COLO668 (cell line): ENCODE measurements at regions not wholly inside any gene's neighbourhood (a gene's known extent, or its start where the extent isn't known, plus 50 kb on each side); places are given as distances from the start of the nearest gene placed in this dataset.
"Not testable (repeated sequence)": the region's sequence is repeated elsewhere in the genome, so short reads cannot be mapped to it uniquely, and the experiment has no call there.

Experiments used
- DNase-seq: peaks from one replicate; lab custom pipeline; 2025; ENCODE audit not compliant: unreplicated experiment; lab: John Stamatoyannopoulos, UW

DNA sequence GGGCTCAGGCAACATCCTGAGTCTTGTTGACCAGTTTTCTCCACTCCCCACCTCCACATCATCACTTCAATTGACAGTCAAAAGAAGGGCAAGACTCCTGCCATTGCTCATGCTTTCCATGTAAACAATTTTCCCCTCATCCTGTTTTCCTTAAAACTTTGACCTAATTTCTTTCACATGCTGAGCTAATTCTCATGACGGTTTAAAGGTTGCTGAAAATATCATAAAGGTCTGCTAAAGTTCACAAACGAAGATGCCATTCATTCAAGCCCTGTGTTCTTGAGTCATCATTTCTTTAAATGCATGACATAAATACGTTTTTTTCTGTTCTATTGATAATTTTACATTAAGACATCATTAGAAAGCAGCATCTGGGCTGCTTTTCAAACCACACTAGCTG lies 353.9 kb downstream of the NKX6-1 start:
- DNase-seq, result no peak

DNA sequence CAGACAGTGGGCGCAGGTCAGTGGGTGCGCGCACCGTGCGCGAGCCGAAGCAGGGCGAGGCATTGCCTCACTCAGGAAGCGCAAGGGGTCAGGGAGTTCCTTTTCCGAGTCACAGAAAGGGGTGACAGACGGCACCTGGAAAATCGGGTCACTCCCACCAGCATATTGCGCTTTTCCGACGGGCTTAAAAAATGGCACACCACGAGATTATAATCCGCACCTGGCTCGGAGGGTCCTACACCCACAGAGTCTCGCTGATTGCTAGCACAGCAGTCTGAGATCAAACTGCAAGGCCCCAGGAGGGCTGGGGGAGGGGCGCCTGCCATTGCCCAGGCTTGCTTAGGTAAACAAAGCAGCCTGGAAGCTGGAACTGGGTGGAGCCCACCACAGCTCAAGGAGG lies 372.2 kb downstream of the NKX6-1 start:
- not testable (repeated sequence) for DNase-seq

DNA sequence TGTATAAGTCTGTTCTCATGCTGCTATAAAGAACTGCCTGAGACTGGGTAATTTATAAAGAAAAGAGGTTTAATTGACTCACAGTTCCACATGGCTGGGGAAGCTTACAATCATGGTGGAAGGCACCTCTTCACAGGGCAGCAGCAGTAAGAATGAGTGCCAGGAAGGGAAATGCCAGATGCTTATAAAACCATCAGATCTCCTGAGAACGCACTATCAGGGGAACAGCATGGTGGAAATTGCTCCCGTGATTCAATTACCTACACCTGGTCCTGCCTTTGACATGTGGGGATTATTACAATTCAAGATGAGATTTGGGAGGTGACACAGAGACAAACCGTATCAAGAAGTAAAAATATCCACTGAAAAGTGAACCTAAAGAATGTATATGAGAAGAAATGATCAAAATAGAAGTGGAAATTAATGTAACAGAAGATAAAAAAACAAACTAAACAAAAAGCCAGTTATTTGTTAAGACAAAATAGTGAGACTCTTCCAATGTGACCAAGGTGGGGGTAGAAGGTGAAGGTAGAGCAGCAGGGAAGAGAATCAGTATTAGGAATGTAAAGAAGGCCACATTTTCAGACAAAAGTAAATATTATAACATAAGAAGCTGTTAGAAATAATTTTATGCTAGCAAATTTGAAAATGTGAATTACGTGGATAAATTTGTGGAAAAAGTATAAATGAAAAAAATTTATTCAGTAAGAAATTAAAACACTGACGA lies 372.9 kb downstream of the NKX6-1 start:
- DNase-seq, result no peak

DNA sequence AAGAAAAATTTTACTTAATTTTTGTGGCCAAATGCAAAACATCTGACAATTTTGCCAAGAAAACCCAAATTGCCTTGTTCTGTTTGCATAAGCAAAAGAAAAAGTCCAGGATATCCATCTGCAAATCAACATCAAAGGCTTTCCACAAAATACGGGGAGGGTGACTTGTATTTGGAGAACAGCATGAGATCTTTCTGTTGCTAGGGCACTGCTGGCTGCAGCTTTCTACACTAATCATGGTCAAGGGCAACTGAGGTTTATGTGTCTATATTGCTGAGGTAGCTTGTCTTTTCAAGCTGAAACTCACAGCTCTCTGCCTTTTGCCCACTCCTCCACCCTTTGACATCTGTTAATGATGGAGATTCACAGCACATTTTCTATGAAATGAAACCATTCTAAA lies 389.1 kb downstream of the NKX6-1 start:
- DNase-seq, result no peak

DNA sequence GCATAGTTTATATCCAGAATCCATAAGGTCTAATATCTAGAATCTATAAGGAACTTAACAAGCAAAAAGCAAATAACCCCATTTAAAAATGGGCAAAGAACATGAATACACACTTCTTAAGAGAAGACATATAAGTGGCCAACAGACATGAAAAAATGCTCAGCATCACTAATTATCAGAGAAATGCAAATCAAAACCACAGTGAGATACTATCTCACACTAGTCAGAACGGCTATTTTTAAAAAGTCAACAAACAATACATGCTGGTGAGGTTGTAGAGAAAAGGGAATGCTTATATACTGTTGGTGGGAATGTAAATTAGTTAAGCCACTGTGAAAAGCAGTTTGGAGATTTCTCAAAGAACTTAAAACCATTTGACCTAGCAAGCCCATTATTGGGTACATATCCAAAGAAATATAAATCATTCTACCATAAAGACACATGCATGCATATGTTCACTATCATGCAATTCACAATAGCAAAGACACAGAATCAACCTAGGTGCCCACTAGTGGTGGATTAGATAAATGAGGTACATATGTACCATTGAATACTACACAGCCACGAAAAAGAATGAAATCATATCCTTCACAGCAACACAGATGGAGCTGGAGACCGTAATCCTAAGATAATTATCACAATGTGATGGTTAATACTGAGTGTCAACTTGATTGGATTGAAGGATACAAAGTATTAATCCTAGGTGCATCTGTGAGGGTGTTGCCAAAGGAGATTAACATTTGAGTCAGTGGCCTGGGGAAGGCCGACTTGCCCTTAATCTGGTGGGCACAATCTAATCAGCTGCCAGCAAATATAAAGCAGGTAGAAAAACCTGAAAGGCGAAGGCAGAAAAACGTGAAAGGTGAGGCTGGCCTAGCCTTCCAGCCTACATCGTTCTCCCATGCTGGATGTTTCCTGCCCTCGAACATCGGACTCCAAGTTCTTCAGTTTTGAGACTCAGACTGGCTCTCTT lies 397.2 kb downstream of the NKX6-1 start:
- DNase-seq, result not testable (repeated sequence)

DNA sequence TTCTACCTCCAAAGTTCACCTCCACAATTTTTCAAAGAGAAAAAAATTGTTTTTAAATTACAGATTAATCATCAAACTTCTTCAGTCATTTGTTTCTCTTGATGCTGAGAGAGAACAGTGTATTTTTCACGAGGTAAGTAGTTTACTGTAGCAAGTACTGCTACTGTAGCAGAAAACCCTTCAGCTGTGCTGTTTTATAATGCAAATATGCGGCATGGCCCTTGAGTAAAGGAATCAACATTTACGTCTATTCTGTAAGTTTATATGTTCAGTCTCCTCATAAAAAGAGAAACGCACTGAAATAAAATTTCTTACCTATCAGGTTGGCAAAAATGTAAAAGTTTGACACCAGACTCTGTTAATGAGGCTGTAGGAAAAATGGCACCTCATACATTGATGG lies 399.0 kb downstream of the NKX6-1 start:
- no peak for DNase-seq

DNA sequence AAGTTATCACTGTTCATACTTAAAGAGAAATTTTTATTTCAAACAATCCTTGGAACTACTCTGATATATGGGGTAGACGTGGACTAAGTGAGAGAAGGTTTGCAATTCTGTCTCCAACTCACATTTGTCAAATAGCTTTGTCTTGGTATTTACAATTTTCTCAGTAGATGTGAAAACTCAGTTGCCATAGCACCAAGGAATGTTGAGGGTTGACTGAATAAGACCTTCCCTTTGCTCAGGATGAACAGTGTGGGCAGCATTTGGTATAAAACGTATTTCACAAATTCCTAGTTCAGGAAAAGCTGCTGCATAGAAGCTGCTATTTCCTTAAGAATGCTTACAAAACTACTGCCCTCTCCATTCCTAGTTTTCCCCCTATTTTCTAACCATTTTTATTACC lies 399.5 kb downstream of the NKX6-1 start:
- no peak for DNase-seq

DNA sequence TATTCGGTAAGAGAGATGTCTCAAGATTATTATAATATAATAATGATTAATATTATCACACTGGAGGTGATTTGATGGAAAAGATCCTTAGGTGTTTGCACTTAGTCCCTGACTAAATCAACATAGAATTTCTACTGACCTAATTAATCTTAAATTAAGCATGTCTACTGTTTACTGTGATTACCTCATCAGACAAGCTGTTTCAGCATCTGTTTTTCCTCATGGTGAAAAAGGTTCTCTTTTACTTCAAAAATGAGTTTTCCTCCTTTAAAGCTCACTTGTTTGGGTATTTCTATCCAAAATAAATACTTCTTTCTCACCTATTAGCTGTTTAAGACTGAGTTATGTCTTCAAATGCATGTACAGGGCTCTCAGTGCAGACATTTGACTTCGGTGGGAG lies 407.8 kb downstream of the NKX6-1 start:
- DNase-seq, result no peak

DNA sequence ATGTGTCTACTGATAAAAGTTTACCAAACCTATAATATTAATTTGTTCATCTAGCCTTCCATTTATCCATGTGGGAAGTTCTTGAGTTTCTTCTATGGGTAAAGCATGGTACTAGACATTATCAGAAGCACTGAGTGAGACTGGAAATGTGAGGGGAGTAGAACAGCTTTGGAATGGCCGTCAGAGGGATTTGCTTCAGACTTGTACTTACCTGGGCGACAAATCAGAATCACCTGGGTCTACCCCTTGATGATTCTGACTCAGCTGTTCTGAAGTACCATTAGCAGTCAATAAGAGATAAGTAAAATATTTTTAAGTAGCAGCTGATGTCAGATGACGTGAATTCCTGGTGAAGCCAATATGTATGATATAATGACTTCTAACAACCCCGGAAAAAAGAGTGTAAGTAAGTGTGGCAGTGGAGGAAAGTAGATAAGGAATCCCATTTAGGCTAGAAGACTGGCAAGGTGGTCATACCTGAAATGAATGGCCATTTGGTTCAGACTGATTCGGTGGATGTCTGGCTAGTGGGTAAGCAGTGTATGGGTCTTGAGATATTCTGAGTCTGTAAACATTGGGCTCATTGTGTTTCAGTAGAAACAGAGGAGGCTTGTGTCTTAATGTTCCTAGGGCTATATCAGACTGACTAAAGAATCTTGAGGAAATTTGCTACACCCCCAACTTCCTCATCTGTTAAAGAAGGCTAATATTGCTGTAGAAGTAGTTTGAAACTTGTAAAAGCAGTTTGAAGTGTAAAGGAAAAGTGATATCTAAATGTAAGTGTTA lies 409.2 kb downstream of the NKX6-1 start:
- no peak for DNase-seq

DNA sequence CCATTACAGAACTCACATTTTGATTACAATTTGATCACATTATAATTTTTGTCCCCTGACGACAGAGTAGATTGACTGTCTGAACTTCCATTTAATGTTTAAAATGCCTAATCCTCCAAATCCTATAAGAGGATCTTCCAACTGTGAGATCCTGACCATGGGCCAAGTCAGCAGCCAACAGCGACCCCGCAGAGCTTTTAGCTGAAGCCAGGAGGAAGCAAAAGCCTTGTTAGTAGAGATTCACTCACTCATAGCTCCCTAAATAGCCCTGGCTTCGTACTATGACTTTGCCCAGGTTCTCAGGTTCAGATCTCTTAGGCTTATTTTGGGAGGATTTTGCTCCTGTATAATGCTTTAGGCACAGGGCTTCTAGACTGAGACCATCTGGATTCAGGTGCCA lies 413.1 kb downstream of the NKX6-1 start:
- no peak for DNase-seq

DNA sequence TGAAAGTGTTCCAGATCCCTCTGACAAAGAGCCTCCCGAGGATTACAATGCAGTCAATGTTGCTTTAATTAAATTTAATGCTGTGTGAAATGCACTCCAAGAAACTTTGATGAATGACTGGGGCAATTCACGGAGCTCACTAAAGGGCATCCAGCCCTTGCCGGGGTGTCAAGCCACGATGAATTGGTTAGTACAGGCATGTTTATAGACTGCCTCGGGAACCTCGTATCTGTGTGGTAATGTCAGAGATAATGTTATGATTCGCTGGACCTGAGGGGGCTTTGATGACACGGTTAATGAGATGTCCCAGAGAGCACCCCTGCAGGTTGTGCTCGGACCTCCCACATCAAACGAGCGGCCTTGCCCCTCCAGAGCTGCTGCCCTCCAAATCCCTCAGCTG lies 428.8 kb downstream of the NKX6-1 start:
- DNase-seq, result no peak

DNA sequence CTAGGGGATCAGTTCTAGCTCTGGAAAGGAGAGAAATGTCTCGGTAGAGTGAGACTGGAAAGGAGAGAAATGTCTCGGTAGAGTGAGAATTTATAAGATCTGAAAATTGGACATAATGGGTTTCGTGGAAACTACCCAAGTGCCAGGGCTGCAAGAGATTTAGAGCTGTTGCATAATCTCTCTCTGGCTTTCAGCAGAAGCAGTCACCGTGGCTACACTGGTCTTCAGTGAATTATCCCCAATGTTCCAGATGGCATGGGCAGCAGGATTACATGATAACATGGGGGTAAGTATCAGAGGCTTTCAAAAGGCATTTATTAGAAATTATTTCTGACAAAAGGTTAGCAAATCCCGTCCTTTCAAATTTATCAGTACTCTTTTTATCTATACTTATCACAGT lies 435.5 kb downstream of the NKX6-1 start:
- DNase-seq, result no peak

DNA sequence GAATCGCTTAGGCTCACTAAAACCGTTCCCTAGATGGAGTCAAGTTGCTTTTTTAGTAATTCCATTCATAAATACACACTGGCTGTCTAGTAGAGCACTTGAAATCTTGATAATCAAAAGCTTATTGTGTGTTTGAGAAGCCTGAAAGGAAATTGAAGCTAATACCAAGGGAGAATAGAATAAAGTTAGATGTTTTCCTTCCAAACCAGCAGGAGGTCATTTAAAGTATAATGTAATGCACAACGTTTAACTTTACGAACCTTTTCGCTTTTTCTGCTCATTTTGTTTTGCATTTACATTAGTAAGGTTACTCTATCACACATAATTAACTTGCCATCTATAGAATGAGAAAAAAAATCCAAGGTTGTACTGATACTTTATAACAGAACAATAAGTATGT lies 440.9 kb downstream of the NKX6-1 start:
- DNase-seq, result no peak

DNA sequence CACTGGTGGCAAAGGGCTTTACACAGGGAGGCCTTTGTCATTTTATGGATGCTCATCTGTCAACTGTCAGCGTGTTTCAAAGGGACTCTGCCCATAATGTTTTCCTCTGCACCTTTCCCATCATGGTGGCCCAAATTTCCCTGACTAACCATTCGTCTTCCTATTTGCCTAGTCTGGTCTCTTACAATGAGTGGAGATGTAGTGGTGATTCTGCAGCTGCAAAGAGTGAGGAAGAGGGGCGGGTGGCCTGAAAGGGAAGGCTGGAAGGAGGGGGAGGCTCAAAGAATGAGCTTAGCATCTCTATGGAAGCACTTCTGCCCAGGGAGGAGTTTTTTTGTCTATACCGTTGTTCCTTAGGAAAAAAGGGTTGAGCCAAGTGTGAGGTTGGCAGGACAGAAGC lies 447.5 kb downstream of the NKX6-1 start:
- no peak for DNase-seq

DNA sequence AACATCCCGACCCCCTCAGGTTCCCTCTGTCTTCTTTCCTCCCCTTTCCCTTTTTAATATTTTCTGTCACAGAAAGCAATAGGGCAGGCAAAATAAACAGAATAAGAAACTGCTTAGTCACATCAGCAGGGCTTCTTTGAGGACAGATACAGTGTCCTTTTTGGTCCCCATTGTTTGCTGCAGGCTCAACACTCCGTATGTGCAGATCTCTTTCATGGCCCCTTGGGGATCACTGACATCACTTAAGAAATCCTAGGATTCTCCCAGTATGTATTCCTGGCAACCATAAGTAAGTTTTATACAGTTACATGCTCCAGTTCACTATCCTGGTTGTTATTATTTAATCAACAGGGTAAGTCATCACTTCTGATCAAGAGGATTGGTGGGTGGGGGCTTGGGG lies 448.0 kb downstream of the NKX6-1 start:
- no peak for DNase-seq

DNA sequence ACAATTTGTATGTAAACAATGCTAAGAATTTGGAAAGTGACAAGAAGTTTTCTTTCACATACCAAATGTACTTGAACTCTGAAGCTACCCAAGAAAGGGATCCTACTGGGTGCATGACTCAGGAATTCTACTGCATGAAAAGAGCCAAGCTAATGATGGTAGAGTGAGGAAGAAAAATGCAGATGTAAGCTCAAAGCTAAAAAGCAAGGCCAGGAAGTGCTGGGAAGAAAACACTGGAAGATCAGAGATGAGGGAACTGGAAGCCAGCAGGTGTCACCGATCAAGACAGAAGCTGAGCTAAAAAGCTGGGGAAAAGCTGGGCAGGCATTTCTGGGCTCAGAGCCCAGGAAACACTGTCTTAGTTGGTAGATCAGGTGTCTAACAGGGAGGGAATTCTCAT lies 449.1 kb downstream of the NKX6-1 start:
- no peak for DNase-seq

DNA sequence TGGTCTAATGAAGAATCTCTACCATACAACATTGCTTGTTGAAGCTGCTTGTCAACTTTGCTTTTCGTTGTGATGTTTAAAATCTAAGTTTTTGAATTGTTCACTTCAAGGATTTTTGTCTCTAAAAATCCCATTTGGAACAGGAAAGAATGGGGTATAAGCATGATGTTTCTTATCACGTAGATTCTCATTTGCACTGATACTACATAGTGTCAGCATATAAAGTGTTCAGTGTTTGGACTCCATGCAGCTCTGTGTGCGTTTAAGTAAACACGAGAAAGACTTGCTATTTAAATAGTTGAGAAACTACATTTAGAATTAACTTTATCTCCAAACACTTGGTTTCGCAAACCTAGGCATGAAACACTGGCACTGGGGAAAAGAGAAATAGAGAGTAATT lies 452.5 kb downstream of the NKX6-1 start:
- DNase-seq, result no peak

DNA sequence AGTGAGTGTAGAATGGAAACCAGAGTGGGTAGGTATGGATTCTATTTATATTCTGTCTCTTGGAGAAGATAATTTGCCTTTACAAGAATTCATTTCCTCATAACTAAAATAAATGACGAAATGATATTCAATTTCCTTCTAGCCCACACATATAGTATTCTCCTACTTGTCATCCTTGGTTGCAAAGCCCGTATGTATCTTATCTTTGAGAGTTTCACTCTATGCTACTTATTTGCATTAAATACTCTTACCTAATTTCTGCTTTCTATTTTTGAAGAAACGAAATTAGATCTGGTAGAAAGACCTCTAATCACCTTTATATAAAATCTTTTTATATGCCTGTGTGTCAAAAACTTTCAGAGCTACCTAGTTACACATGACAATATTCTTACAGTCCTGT lies 457.7 kb downstream of the NKX6-1 start:
- no peak for DNase-seq

DNA sequence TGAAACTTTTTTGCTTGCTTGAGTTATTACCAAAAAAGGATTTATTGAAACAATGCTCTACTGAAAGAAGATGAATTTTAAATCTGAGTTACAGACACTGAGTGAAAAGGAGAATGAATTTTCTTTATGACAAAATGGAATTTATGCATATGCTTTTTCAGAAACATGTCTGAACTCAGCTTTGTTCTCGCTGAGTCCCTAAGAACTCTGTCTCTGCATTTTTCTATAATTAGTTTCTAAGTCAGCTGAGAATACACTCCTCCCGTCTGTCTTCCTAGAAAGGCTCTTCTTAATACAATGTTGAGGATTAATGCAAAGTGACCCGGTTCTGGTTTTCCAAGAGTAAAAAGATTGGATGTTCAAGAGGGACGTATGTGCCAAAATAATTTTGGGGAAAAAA lies 463.5 kb downstream of the NKX6-1 start:
- no peak for DNase-seq

DNA sequence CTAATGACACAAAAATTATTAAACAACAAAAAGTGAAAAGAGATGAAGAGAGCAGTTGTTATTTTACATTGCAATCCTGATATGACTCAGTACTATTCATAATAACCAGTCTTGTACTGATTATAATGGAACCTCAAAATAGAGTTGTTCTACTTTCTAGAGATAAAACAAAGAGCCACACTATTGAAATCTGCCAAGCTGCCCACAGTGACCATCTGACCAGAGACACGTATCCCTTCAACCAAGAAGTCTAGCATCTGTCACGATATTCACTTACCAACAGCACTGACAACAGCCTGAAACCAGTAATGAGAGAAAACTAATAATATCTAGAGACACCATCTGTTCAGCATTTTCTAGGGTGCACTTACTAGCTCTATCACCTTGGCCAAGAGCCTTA lies 466.7 kb downstream of the NKX6-1 start:
- no peak for DNase-seq

DNA sequence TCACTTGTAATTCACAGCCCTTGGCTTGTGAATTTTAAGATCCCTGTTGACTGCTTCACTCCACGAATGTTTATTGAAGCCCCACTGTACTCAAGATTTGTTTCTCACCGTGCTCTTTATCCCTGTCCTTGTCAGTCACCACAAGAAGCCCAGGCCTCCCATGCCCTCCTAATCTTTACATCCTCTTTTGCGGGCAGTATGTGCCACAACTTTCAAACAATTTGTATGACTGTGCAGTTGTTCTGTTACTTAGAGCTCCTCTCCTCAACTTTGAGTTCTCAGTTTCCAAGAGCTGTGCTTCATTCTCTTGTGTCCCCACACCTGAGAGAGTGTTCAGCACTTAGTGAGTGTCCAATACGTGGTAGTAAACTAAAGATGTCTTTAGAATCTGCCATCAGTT lies 467.7 kb downstream of the NKX6-1 start:
- no peak for DNase-seq

DNA sequence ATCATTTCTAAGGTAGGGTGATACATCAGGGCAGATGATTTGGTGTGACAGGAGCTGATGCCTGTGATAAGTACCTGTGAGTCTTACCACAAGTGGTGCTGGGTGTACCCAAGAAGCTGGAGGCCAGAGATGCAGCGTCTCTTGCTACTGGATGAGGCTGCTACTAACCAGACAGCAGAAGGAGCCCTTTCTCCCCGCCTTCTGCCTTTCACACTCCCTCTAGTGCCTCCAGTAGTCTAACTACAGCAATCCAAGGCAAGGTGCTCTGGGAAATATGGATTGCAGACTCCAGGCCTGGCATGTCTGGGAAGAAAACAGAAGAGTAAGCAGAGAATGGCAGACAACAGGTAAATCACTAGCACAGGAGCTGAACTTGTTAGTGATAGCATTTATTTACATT lies 470.8 kb downstream of the NKX6-1 start:
- no peak for DNase-seq
